Hematopoietic multipotent progenitor cell treated with erythropoietin and hydrocortisone succinate and interleukin-3 and kit ligand, for 8 days (in vitro differentiated cells): ENCODE measurements at regions not wholly inside any gene's neighbourhood (a gene's known extent, or its start where the extent isn't known, plus 50 kb on each side); places are given as distances from the start of the nearest gene placed in this dataset.
"Not testable (repeated sequence)": the region's sequence is repeated elsewhere in the genome, so short reads cannot be mapped to it uniquely, and the experiment has no call there.

Experiments
- DNase-seq: peaks from one replicate; pipeline ENCODE4 v3.0.0-alpha.2; 2015

GRCh38 chr6:135129136-135129856, 51.8 kb upstream of the MYB start:
- DNase-seq = no peak

GRCh38 chr6:135128268-135128914, 52.7 kb upstream of the MYB start:
- DNase-seq = peak; percentile 74

GRCh38 chr6:135126729-135127128, 54.4 kb upstream of the MYB start:
- DNase-seq = no peak

- no peak for DNase-seq
These were observed 55.1 kb upstream of the MYB start for GRCh38 chr6:135126034-135126433.

- DNase-seq = no peak
These were observed 59.7 kb upstream of the MYB start for GRCh38 chr6:135121434-135121833.

- peak; percentile 98 for DNase-seq
These were observed 62.9 kb upstream of the MYB start for GRCh38 chr6:135118134-135118730.

GRCh38 chr6:135117413-135117968, 62.9 kb upstream of the HBS1L start:
- DNase-seq = peak; percentile 50

GRCh38 chr6:135116571-135116970, 61.9 kb upstream of the HBS1L start:
- peak; percentile 31 for DNase-seq

- peak; percentile 41 for DNase-seq
These were observed 61.2 kb upstream of the HBS1L start for GRCh38 chr6:135115834-135116233.

GRCh38 chr6:135115411-135115810, 60.8 kb upstream of the HBS1L start:
- DNase-seq = peak; percentile 16

GRCh38 chr6:135114355-135115145, 59.9 kb upstream of the HBS1L start:
- no peak for DNase-seq

GRCh38 chr6:135113860-135114259, 59.2 kb upstream of the HBS1L start:
- no peak for DNase-seq

- not testable (repeated sequence) for DNase-seq
These were observed 58.3 kb upstream of the HBS1L start for GRCh38 chr6:135112951-135113350.

- DNase-seq = peak; percentile 97
These were observed 55.7 kb upstream of the HBS1L start for GRCh38 chr6:135110261-135110781.

GRCh38 chr6:135109761-135110160, 55.1 kb upstream of the HBS1L start:
- no peak for DNase-seq

- DNase-seq = no peak
These were observed 54.1 kb upstream of the HBS1L start for GRCh38 chr6:135108692-135109091.

- DNase-seq = no peak
These were observed 52.0 kb upstream of the HBS1L start for GRCh38 chr6:135106611-135107010.

- no peak for DNase-seq
These were observed 51.1 kb upstream of the HBS1L start for GRCh38 chr6:135105710-135106109.

GRCh38 chr6:135105299-135105698, 50.7 kb upstream of the HBS1L start:
- DNase-seq = no peak
